ENCODE measurements at regions not wholly inside any gene's neighbourhood (a gene's known extent, or its start where the extent isn't known, plus 50 kb on each side); places are given as distances from the start of the nearest gene placed in this dataset.

DNA sequence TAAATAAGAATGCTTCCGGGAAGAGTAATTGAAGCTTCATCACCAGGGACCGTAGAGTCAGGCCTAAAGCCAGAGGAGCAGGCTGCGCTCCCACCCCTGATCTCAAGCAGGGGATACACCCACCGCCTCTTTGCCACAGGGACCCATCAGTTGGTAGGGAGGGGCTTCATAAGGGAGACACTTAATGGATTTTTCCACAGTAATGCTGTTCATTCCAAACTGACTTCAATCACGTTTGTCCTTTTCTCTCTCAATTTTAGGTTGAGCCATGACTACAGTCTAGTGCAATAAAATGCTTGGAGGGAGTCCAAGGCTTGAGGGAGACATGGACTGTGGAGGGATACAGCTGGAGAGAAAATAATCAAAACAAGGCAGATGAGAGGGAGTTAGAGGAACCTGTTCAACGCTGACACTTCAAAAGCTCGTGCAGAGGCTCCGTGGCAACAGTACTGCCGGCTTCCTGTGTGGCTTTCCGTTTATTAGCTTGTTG lies 111.5 kb downstream of the SEC16B start:
- TF ChIP-seq, protein P1, sequence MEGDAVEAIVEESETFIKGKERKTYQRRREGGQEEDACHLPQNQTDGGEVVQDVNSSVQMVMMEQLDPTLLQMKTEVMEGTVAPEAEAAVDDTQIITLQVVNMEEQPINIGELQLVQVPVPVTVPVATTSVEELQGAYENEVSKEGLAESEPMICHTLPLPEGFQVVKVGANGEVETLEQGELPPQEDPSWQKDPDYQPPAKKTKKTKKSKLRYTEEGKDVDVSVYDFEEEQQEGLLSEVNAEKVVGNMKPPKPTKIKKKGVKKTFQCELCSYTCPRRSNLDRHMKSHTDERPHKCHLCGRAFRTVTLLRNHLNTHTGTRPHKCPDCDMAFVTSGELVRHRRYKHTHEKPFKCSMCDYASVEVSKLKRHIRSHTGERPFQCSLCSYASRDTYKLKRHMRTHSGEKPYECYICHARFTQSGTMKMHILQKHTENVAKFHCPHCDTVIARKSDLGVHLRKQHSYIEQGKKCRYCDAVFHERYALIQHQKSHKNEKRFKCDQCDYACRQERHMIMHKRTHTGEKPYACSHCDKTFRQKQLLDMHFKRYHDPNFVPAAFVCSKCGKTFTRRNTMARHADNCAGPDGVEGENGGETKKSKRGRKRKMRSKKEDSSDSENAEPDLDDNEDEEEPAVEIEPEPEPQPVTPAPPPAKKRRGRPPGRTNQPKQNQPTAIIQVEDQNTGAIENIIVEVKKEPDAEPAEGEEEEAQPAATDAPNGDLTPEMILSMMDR (IDR thresholded peaks at IDR 0.05): no peak
- peak overlapping the region; percentile 35 for H3K27ac Mint-ChIP-seq
- peak; percentile 66 for DNase-seq

GRCh38 chr1:177857285-177857684 lies 112.6 kb downstream of the SEC16B start:
- no peak for DNase-seq
- Mint-ChIP-seq H3K4me3 (no peak overlapping the region), H3K9me3 (no peaks in the 10 kb centered on the region), H3K27me3 (ENCODE audit: insufficient read depth) (no peaks in the 10 kb centered on the region), H3K27ac (no peak overlapping the region), H3K36me3 (ENCODE audit: low read depth) (no peaks in the 10 kb centered on the region), H3K4me1 (ENCODE audit: low read depth) (peaks cover 24% of the 10 kb centered on the region)
- TF ChIP-seq, protein P1 (IDR thresholded peaks at IDR 0.05): no peak

More for the DNA sequence above, 111.5 kb downstream of the SEC16B start:
- Mint-ChIP-seq H3K36me3 (ENCODE audit: low read depth) (no peaks in the 10 kb centered on the region), H3K9me3 (no peaks in the 10 kb centered on the region), H3K27me3 (ENCODE audit: insufficient read depth) (no peaks in the 10 kb centered on the region), H3K4me3 (peak overlapping the region; percentile 26), H3K4me1 (ENCODE audit: low read depth) (peaks cover 35% of the 10 kb centered on the region)

DNA sequence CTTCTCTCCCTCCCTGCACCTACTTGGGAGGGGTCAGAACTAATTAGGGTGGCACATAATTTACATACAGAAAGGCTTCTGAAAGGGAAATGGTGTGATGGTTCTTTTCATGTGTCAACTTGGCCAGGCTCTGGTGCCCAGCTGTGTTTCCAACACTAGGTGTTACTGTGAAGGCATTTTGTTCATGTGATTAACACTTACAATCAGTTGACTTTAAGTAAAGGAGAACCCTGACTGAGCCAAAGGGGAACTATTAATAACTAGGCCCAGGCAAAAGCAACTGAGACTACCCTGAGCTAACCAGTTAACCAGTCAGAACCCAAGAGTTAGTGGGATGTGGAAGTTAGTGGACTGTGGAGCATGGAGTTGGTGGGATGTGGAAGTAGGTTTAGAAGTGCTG lies 114.9 kb downstream of the SEC16B start:
- Mint-ChIP-seq H3K4me1 (ENCODE audit: low read depth) (peaks cover 20% of the 10 kb centered on the region), H3K27me3 (ENCODE audit: insufficient read depth) (no peaks in the 10 kb centered on the region), H3K9me3 (no peaks in the 10 kb centered on the region), H3K4me3 (no peak overlapping the region), H3K27ac (no peak overlapping the region), H3K36me3 (ENCODE audit: low read depth) (no peaks in the 10 kb centered on the region)
- no peak for DNase-seq
- TF ChIP-seq, protein P1 (IDR thresholded peaks at IDR 0.05): no peak

DNA sequence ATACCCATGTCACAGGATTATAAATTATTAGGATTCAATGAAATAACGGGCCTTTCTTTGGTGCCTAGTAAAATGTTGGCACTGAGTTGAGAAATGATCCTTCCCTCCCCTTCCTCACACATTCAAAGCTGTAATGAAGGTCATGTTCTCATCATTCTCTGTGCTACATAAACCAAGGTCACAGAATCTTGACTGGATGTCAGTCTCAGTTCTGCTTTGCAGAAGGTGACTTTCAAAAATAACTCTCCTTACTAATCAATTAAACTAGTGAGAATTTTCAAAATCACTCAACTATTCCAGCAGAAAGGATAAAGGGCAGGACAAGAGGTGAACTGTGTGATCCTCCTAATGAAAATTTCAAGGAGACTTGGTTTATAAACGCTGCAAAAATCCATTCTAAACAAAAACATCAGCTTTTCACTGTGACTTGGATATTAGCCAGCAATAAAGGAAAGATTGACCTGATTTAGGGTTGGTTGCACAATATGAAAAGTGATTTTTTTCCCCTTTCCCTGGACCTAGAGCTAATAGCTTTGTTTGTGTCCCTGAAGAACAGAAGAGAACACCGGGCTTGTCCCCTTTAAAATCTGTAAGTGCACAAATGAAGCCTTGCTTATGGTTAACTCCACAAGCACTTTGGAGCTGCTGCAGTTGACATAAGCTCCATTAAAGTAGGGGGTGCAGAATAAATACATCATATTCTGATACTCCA lies 120.1 kb downstream of the SEC16B start:
- TF ChIP-seq, protein P1 (IDR thresholded peaks at IDR 0.05): no peak
- Mint-ChIP-seq H3K27me3 (ENCODE audit: insufficient read depth) (no peaks in the 10 kb centered on the region; the same call in 1 of the 2 replicates), H3K4me1 (ENCODE audit: low read depth) (peaks cover 30% of the 10 kb centered on the region)

DNA sequence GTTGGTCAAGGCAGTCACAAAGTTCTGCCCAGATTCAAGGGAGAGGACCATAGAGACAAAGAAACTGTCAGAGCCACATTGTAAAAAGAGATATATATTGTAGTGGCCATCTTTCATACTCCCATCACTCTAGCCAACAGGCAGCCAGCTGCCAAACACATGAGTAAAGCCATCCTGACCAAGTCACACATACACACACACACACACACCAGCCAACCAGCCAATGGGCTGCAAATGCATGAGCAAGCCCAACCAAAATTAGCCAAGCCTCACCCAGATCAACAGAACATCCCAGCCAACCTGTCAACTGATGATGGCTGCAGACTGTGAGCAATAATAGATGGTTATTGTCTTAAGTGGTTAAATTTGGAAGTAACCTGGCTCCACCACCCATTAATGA lies 120.7 kb downstream of the SEC16B start:
- H3K36me3 Mint-ChIP-seq (ENCODE audit: low read depth): no peaks in the 10 kb centered on the region
- peak; percentile 54 for DNase-seq

More for the DNA sequence above, 120.1 kb downstream of the SEC16B start:
- DNase-seq: no peak
- Mint-ChIP-seq H3K36me3 (ENCODE audit: low read depth) (no peaks in the 10 kb centered on the region), H3K27ac (no peak overlapping the region), H3K9me3 (no peaks in the 10 kb centered on the region), H3K4me3 (no peak overlapping the region)

More for the DNA sequence above, 120.7 kb downstream of the SEC16B start:
- H3K4me1 Mint-ChIP-seq (ENCODE audit: low read depth): peaks cover 30% of the 10 kb centered on the region
- H3K27me3 Mint-ChIP-seq (ENCODE audit: insufficient read depth): no peaks in the 10 kb centered on the region; the same call in 1 of the 2 replicates
- H3K9me3 Mint-ChIP-seq: no peaks in the 10 kb centered on the region
- H3K27ac Mint-ChIP-seq: peak overlapping the region; percentile 85
- TF ChIP-seq, protein P1 (IDR thresholded peaks at IDR 0.05): no peak
- H3K4me3 Mint-ChIP-seq: no peak overlapping the region; the same call in 1 of the 2 replicates
